ENCODE measurements at regions not wholly inside any gene's neighbourhood (a gene's known extent, or its start where the extent isn't known, plus 50 kb on each side); places are given as distances from the start of the nearest gene placed in this dataset.

DNA sequence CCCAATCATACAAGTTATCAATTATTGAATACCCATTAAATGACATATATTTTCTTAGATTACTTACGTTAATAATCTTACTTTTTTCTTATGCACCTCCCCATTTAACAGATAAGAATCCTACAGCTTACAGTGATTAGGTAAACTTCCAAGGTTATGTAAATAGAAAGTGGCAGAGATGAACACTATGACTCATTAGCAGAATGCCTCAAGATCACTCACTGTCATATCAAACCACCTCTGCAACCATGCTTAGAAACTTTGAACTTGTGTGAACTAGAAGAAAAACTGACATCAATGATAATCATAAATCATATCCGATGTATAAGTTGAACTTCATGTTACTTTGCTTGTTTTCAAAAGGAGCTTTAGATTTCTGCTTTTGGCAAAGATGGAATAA is 911.6 kb upstream of the ARPP21 start:
- Histone ChIP-seq H3K9me3 (ENCODE audit: low read length) (no peaks in the 10 kb centered on the region), H2AFZ (ENCODE audit: low read depth, low read length) (no peak overlapping the region), H3K9me2 (ENCODE audit: insufficient read depth, low read length) (no peaks in the 10 kb centered on the region), H3K4me2 (ENCODE audit: low read length) (no peak overlapping the region), H3K79me2 (replicated peaks; ENCODE audit: insufficient read depth, low read length) (no peaks in the 10 kb centered on the region), H3F3A (ENCODE audit: insufficient read depth, low read length, poor library complexity, severe bottlenecking) (no peaks in the 10 kb centered on the region), H4K20me1 (ENCODE audit: insufficient read depth) (no peaks in the 10 kb centered on the region), H3K4me3 (ENCODE audit: low read length) (no peak overlapping the region), H3K27me3 (ENCODE audit: insufficient read depth, low read depth, low read length) (no peaks in the 10 kb centered on the region), H3K36me3 (ENCODE audit: insufficient read depth, low read length) (no peaks in the 10 kb centered on the region), H3K9ac (ENCODE audit: low read length) (no peak overlapping the region), H3K27ac (ENCODE audit: low read length) (no peak overlapping the region)
- no peak for TF ChIP-seq RAD21 (conservative IDR thresholded peaks at IDR 0.05)
- no peak for TF ChIP-seq EZH2 (IDR thresholded peaks at IDR 0.05; ENCODE audit: borderline replicate concordance, insufficient read depth, low read length, poor library complexity, severe bottlenecking)
- no peak for TF ChIP-seq REST (IDR thresholded peaks at IDR 0.05; ENCODE audit: borderline replicate concordance)
- TF ChIP-seq MXI1 (conservative IDR thresholded peaks at IDR 0.05; ENCODE audit: poor library complexity, severe bottlenecking): no peak
- no peak for TF ChIP-seq EP300 (conservative IDR thresholded peaks at IDR 0.05; ENCODE audit: poor library complexity, severe bottlenecking)
- TF ChIP-seq CTCF (IDR thresholded peaks at IDR 0.05; ENCODE audit: poor library complexity, severe bottlenecking): no peak
- no peak for TF ChIP-seq POLR2AphosphoS5 (IDR thresholded peaks at IDR 0.05)
- TF ChIP-seq SMC3 (conservative IDR thresholded peaks at IDR 0.05; ENCODE audit: poor library complexity): no peak
- no peak for TF ChIP-seq TAF1 (IDR thresholded peaks at IDR 0.05; ENCODE audit: low read depth)

DNA sequence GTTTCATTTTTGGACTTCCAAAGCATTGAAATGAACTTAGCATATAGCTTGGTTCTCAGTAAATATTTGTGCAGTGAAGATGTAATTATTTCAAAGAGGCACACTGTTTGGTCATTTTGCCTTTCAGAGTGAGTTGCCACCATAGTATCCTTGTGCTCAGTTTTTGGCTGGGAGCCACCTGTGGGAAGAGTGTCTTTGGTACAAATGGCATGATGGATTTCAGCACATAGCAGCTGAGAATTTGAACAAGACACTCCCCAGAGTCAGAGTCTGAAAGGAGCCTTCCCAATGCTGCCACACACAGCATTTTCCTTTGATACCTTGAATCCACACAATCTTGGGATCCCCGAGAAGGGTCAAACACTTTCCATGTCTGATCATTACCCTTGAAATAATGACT is 897.2 kb upstream of the ARPP21 start:
- no peak overlapping the region for H2AFZ ChIP-seq (ENCODE audit: low read depth, low read length)
- H3K27me3 ChIP-seq (ENCODE audit: insufficient read depth, low read depth, low read length): no peaks in the 10 kb centered on the region
- no peaks in the 10 kb centered on the region for H4K20me1 ChIP-seq (ENCODE audit: insufficient read depth)
- H3K79me2 ChIP-seq (replicated peaks; ENCODE audit: insufficient read depth, low read length): no peaks in the 10 kb centered on the region
- no peak overlapping the region for H3K27ac ChIP-seq (ENCODE audit: low read length)
- H3F3A ChIP-seq (ENCODE audit: insufficient read depth, low read length, poor library complexity, severe bottlenecking): no peaks in the 10 kb centered on the region
- H3K9ac ChIP-seq (ENCODE audit: low read length): no peak overlapping the region
- no peaks in the 10 kb centered on the region for H3K9me2 ChIP-seq (ENCODE audit: insufficient read depth, low read length)
- H3K9me3 ChIP-seq (ENCODE audit: low read length): no peaks in the 10 kb centered on the region
- no peak overlapping the region for H3K4me2 ChIP-seq (ENCODE audit: low read length)
- TF ChIP-seq EP300 (conservative IDR thresholded peaks at IDR 0.05; ENCODE audit: poor library complexity, severe bottlenecking) (no peak), SMC3 (conservative IDR thresholded peaks at IDR 0.05; ENCODE audit: poor library complexity) (no peak), POLR2AphosphoS5 (IDR thresholded peaks at IDR 0.05) (no peak), CTCF (IDR thresholded peaks at IDR 0.05; ENCODE audit: poor library complexity, severe bottlenecking) (no peak), TAF1 (IDR thresholded peaks at IDR 0.05; ENCODE audit: low read depth) (no peak), MXI1 (conservative IDR thresholded peaks at IDR 0.05; ENCODE audit: poor library complexity, severe bottlenecking) (no peak), EZH2 (IDR thresholded peaks at IDR 0.05; ENCODE audit: borderline replicate concordance, insufficient read depth, low read length, poor library complexity, severe bottlenecking) (no peak), RAD21 (conservative IDR thresholded peaks at IDR 0.05) (no peak), REST (IDR thresholded peaks at IDR 0.05; ENCODE audit: borderline replicate concordance) (no peak)
- no peak overlapping the region for H3K4me3 ChIP-seq (ENCODE audit: low read length)
- H3K36me3 ChIP-seq (ENCODE audit: insufficient read depth, low read length): no peaks in the 10 kb centered on the region

Measured in neural cell (in vitro differentiated cells).